GM19238 (cell line): ENCODE measurements at regions not wholly inside any gene's neighbourhood (a gene's known extent, or its start where the extent isn't known, plus 50 kb on each side); places are given as distances from the start of the nearest gene placed in this dataset.

Experiments
- DNase-seq: peaks from one replicate; pipeline ENCODE4 v3.0.0; 2011; ENCODE audit warnings: low spot score; ENCODE audit not compliant: insufficient read length

GRCh38 chr22:49024775-49025440 lies 802.8 kb downstream of the BRD1 start:
- DNase-seq = no peak

GRCh38 chr22:49023879-49024774 lies 803.5 kb downstream of the BRD1 start:
- no peak for DNase-seq

- DNase-seq = no peak
These were observed 804.4 kb downstream of the BRD1 start for GRCh38 chr22:49023161-49023878.

- DNase-seq = no peak
These were observed 804.9 kb downstream of the BRD1 start for GRCh38 chr22:49022816-49023160.

- no peak for DNase-seq
These were observed 805.5 kb downstream of the BRD1 start for GRCh38 chr22:49021926-49022815.

DNA sequence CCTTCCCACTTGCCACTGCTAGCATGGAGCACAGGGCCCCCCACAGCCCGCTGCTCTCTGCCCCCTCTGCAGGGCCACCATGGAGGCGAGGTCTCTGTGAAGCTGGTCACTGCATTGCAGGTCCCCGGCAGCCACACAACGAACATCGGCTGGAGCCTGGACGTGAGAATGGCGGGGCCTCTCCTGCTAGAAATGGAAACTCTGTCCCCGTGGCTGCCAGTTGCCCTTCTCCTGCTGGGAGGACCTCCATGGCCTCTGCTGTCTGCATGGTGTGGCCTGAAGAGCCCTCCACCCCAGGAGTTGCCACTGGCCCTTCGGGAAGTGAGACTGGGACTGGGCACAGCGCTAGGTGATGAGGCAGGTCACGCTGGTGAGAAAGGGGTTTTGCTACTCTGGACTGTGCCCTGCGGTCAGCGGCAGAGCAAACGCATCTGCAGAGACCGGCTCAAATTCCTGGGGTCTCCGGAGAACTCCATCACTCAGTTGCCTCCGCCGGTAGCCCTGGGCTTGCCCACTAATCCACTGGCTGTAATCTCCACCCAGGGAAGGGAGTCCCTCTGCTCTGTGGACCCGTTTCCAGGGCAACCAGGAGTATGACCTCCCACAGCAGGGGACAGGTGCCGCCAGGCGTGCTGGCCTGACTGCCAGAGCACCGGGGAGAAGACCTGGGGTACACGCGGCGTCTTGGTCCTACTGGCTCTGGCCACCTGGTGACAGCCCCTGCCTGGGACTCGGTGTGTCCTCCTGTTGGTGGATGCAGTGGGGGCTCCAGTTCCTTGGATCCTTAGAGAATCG lies 806.3 kb downstream of the BRD1 start:
- DNase-seq = no peak

DNA sequence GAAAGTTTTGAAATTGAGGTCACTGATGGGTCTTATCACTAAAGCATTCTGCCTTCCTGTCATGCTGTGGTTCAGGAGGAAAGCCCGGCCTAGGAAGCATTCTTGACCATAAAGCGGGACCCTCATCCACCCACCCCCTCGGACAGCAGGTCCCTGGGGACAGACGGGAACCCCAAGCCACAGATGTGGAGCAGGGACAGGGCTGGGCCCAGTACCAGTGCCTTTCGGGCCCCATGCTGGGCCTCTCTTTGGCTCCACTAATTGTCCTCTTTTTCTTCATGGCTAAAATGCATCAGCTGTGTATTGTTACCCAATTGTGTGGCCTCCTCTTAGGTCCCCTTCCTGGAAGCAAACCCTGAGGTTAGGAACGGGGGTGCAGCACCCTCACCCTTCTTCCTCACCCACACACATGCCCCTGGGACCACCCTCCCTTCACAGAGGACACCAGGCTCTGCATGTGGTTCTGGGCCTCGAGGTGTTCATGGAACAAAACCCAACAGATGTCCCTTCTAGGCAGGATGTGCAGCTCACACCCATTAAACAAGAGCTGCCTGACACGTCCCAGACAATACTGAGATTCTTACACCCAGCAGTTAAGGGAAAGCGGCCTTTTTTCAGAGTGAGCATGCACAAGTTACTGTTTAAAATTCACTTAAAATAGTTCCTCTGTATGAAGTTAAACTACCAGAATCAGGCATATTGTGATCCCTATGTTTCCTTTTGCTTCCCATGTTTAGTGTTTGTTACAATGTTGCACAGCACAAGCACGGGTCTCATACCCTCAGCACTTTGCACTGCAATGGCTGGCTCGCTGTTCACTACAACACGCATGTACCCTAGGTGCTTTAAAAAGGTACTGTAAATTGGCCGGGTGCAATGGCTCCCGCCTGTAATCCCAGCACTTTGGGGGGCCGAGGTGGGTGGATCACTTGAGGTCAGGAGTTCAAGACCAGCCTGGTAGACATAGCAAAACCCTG lies 807.6 kb downstream of the BRD1 start:
- no peak for DNase-seq

DNA sequence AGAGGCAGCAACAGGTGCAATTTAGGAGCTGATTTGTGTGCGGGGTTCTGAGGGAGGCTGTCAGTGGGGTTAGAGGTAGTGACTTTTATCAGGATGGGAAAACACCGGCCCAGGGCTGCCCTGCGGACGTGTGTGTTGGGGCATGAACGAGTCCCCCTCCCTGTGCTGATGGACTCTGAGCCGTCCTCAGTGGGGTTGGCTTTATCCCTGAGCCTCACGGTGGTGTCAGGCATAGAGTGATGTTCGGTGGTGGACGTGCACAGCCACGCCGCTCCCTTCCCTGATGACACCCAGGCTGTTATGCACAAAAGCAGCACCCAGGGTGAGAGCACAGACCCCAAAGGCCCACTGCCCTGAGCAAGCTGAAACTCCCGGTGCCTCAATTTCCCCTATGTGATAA lies 809.1 kb downstream of the BRD1 start:
- no peak for DNase-seq

GRCh38 chr22:49017482-49018329 lies 810.0 kb downstream of the BRD1 start:
- no peak for DNase-seq

- DNase-seq = no peak
These were observed 810.7 kb downstream of the BRD1 start for GRCh38 chr22:49016909-49017481.

GRCh38 chr22:49015993-49016908 lies 811.4 kb downstream of the BRD1 start:
- DNase-seq = no peak

DNA sequence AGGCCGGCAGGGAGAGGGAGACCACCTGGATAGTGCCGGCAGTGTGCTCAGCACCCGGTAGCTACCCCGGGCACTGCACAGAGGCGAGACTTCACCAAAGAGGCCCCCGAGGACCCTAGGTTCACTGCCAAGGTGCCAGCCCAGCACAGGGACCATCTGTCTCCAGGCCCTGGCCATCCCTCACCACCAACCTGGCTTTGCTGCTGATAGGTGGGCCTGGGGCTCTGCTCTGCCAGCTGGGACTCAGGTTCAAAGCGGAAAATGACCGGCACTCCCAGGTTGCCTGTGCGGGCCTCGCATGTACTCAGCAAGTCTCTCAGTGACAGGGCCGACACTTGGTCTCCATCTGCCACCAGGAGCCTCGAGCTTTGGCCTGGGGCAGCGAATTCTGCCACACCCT lies 812.2 kb downstream of the BRD1 start:
- DNase-seq = no peak

GRCh38 chr22:49014227-49015201 lies 813.2 kb downstream of the BRD1 start:
- DNase-seq = no peak

GRCh38 chr22:49013707-49014106 lies 814.0 kb downstream of the BRD1 start:
- DNase-seq = no peak

GRCh38 chr22:49012712-49013395 lies 814.8 kb downstream of the BRD1 start:
- DNase-seq = no peak
